Endothelial cell of umbilical vein (primary cell): ENCODE measurements at regions not wholly inside any gene's neighbourhood (a gene's known extent, or its start where the extent isn't known, plus 50 kb on each side); places are given as distances from the start of the nearest gene placed in this dataset.
"Not testable (repeated sequence)": the region's sequence is repeated elsewhere in the genome, so short reads cannot be mapped to it uniquely, and the experiment has no call there.

ENCODE experiments used
- BruUV-seq: library from RNA; stranded (reverse); fragments of 400-500 nt; replicated peaks from 2 replicates; lab custom pipeline; 2021; lab: Mats Ljungman, UMichigan
- CTCF ChIA-PET: fragments of 300-600, 350-600 bp; sonication (Branson Sonifier 250); formaldehyde crosslinking; loops from one replicate; lab custom pipeline; 2021; ENCODE audit warnings: antibody characterized with exemption, inconsistent platforms; lab: Charles Lee
- POLR2A ChIA-PET: fragments of 300-600, 350-600 bp; sonication (Branson Sonifier 250); formaldehyde crosslinking; loops from one replicate; lab custom pipeline; 2021; ENCODE audit warnings: antibody characterized with exemption, inconsistent platforms; lab: Charles Lee
- DNase-seq: peaks from one replicate; pipeline ENCODE4 v3.0.0-alpha.2; 2011; ENCODE audit warnings: low read depth, low spot score
- FAIRE-seq: peaks from 2 replicates; lab custom pipeline; 2011; peaks lifted over from hg19 to GRCh38; lab: Jason Lieb, UNC
- H2AFZ ChIP-seq: 2 replicates; pipeline ENCODE4 v1.6.0; 2012; ENCODE audit warnings: low read depth, low read length, control low read depth, inconsistent platforms
- H3K27ac ChIP-seq: 2 replicates; pipeline ENCODE4 v1.5.1; 2011; ENCODE audit warnings: low read depth, mild to moderate bottlenecking, control low read depth, low read length, moderate library complexity; ENCODE audit not compliant: insufficient read depth
- H3K27me3 ChIP-seq, 2 experiments: 2 replicates each; pipeline versions ENCODE4 v1.6.0 to v1.6.1; 2011; ENCODE audit warnings: low read length in 2 of 2, mixed read lengths in 1 of 2; ENCODE audit not compliant: control insufficient read depth in 2 of 2, insufficient read depth in 2 of 2
- H3K36me3 ChIP-seq, 2 experiments: 2 replicates in 1 of 2; 3 replicates in 1 of 2; pipeline ENCODE4 v1.5.1; 2011; ENCODE audit warnings: low read length in 2 of 2, mild to moderate bottlenecking in 1 of 2, moderate library complexity in 1 of 2; ENCODE audit not compliant: control insufficient read depth in 2 of 2, insufficient read depth in 2 of 2; ENCODE audit errors: extremely low read depth in 1 of 2
- H3K4me1 ChIP-seq: 3 replicates; pipeline ENCODE4 v1.5.1; 2011; ENCODE audit warnings: mild to moderate bottlenecking, low read length; ENCODE audit not compliant: control insufficient read depth, insufficient read depth; ENCODE audit errors: extremely low read depth
- H3K4me2 ChIP-seq: 2 replicates; pipeline ENCODE4 v1.6.1; 2011; ENCODE audit warnings: low read length, control low read depth, mixed read lengths; ENCODE audit not compliant: insufficient read depth
- H3K4me3 ChIP-seq, 3 experiments: fragments of 200-600 bp in 1 of 3; sonication (generic), shearing (Covaris generic) in 1 of 3; replicated peaks in 1 of 3; 2 replicates each; pipeline ENCODE4 v1.5.1; 2011 to 2016; ENCODE audit warnings: control low read depth in 3 of 3, low read length in 3 of 3, mild to moderate bottlenecking in 2 of 3, inconsistent platforms in 1 of 3, low read depth in 1 of 3, moderate library complexity in 1 of 3; ENCODE audit not compliant: insufficient read depth in 1 of 3
- H3K79me2 ChIP-seq: 2 replicates; pipeline ENCODE4 v1.6.0; 2012; ENCODE audit warnings: low read length, inconsistent platforms; ENCODE audit not compliant: control insufficient read depth, insufficient read depth
- H3K9ac ChIP-seq: replicated peaks from 2 replicates; pipeline ENCODE3; 2011; ENCODE audit warnings: low read length, control low read depth; ENCODE audit not compliant: insufficient read depth; ENCODE audit errors: extremely low read depth
- H3K9me1 ChIP-seq: replicated peaks from 3 replicates; pipeline ENCODE4 v1.6.0; 2011; ENCODE audit warnings: mild to moderate bottlenecking, low read length; ENCODE audit not compliant: control insufficient read depth, insufficient read depth; ENCODE audit errors: extremely low read depth
- H3K9me3 ChIP-seq: replicated peaks from 2 replicates; pipeline ENCODE4 v1.5.1; 2012; ENCODE audit warnings: low read length, inconsistent platforms; ENCODE audit not compliant: control insufficient read depth, insufficient read depth
- H4K20me1 ChIP-seq: replicated peaks from 2 replicates; pipeline ENCODE3; 2011; ENCODE audit warnings: mild to moderate bottlenecking, low read length; ENCODE audit not compliant: control insufficient read depth, insufficient read depth; ENCODE audit errors: extremely low read depth
- CTCF ChIP-seq, 2 donors: IDR thresholded peaks; 1 replicate in 1 of 2; 2 replicates in 1 of 2; pipeline ENCODE4 v1.5.1; 2011; ENCODE audit warnings: low read length in 2 of 2, mild to moderate bottlenecking in 2 of 2, moderate library complexity in 2 of 2, control low read depth in 1 of 2, inconsistent platforms in 1 of 2, low read depth in 1 of 2; ENCODE audit not compliant: insufficient read depth in 1 of 2; ENCODE audit errors: extremely low read depth in 1 of 2
- EZH2 ChIP-seq: IDR thresholded peaks from 2 replicates; pipeline ENCODE4 v1.6.1; 2012; ENCODE audit warnings: borderline replicate concordance, low read depth, mild to moderate bottlenecking, moderate library complexity, low read length, inconsistent platforms; ENCODE audit not compliant: severe bottlenecking
- FOS ChIP-seq: IDR thresholded peaks from 2 replicates; pipeline ENCODE4 v1.6.1; 2011; ENCODE audit warnings: mild to moderate bottlenecking, low read length, moderate library complexity, borderline replicate concordance; ENCODE audit not compliant: insufficient read depth
- GATA2 ChIP-seq: IDR thresholded peaks from 2 replicates; pipeline ENCODE4 v1.7.0; 2011; ENCODE audit warnings: low read depth, mild to moderate bottlenecking, moderate library complexity, mixed read lengths, low read length; ENCODE audit not compliant: insufficient read length, insufficient read depth
- JUN ChIP-seq: IDR thresholded peaks from 2 replicates; pipeline ENCODE4 v1.6.1; 2011; ENCODE audit warnings: borderline replicate concordance, low read depth; ENCODE audit not compliant: insufficient read length, insufficient read depth
- MAX ChIP-seq: IDR thresholded peaks from 2 replicates; pipeline ENCODE4 v1.6.1; 2011; ENCODE audit not compliant: insufficient read depth, insufficient read length
- MYC ChIP-seq: IDR thresholded peaks from one replicate; pipeline ENCODE4 v1.6.1; 2011; ENCODE audit warnings: mild to moderate bottlenecking, low read depth, low read length
- POLR2A ChIP-seq: IDR thresholded peaks from 2 replicates; pipeline ENCODE4 v1.6.1; 2012; ENCODE audit warnings: low read depth, mild to moderate bottlenecking, control low read depth, low read length
- POLR2AphosphoS5 ChIP-seq: IDR thresholded peaks from 2 replicates; pipeline ENCODE4 v1.6.1; 2012; ENCODE audit warnings: low read depth, mild to moderate bottlenecking, control low read depth, low read length, moderate library complexity; ENCODE audit not compliant: insufficient read depth
- dilution Hi-C: fragments of 300-500 bp; cut with MboI; formaldehyde crosslinking; loops from one replicate; pipeline ENCODE4 v1.15.0; 2019; ENCODE audit warnings: low sequenced_read_pairs; ENCODE audit not compliant: extremely low pct_ligation_motif_present
- intact Hi-C: fragments of 100-400 bp; cut with micrococcal nuclease; formaldehyde crosslinking; loops from one replicate; pipeline ENCODE4 v1.10.0; 2022

- Histone ChIP-seq H3K9ac (no peak overlapping the region), H3K79me2 (no peaks in the 10 kb centered on the region), H3K9me1 (no peaks in the 10 kb centered on the region), H3K9me3 (no peaks in the 10 kb centered on the region), H3K27ac (no peak overlapping the region), H3K4me3 (no peak overlapping the region), H4K20me1 (no peaks in the 10 kb centered on the region), H3K4me2 (no peak overlapping the region), H3K27me3 (peaks cover 0 to 8% of the 10 kb centered on the region in 2 experiments), H3K36me3 (no peaks in the 10 kb centered on the region), H2AFZ (no peak overlapping the region), H3K4me1 (no peaks in the 10 kb centered on the region)
- DNase-seq (no peak), FAIRE-seq (no peak)
- no peak for TF ChIP-seq FOS
- TF ChIP-seq MYC, result no peak
- intact Hi-C loops (no loop called here), dilution Hi-C loops (no loop called here)
- POLR2A ChIA-PET, result no interaction called here
- BruUV-seq, result no TSS peak
- CTCF ChIA-PET, result interaction anchor here (1.0 to 2.2 kb wide), 5 partner anchors 9 to 267 kb away, joined by 3 to 7 read pairs (median 4); no protein-coding TSS in a partner anchor
Observed at GRCh38 chr6:12627053-12627452, 89.5 kb upstream of the PHACTR1 start.

DNA sequence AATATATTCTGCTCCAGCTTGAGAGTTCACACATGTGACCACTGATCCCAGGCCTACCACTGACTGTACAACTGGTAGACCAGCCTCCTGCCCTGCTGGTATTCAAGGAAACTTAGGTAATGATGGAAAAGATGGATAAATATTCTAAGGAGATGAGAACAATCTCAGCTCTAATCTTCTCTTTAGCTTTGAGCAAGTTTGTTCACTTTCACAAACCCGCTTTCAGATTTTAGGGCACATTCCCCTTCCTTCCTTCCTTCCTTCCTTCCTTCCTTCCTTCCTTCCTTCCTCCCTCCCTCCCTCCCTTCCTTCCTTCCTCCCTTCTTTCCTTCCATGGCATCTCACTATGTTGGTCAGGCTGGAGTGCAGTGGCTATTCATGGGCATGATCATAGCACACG lies 88.2 kb upstream of the PHACTR1 start:
- Histone ChIP-seq H3K4me2 (no peak overlapping the region), H3K27ac (no peak overlapping the region), H3K36me3 (no peaks in the 10 kb centered on the region), H3K79me2 (no peaks in the 10 kb centered on the region), H3K4me1 (no peaks in the 10 kb centered on the region), H3K9me3 (no peaks in the 10 kb centered on the region), H3K9ac (no peak overlapping the region), H3K27me3 (peaks cover 0 to 6% of the 10 kb centered on the region in 2 experiments), H3K9me1 (no peaks in the 10 kb centered on the region), H2AFZ (no peak overlapping the region), H3K4me3 (no peak overlapping the region), H4K20me1 (no peaks in the 10 kb centered on the region)
- dilution Hi-C loops, result no loop called here
- no TSS peak for BruUV-seq
- DNase-seq, result no peak
- POLR2A ChIA-PET, result no interaction called here
- TF ChIP-seq FOS (no peak), POLR2AphosphoS5 (no peak), JUN (no peak), CTCF (IDR thresholded peaks at IDR 0.05; ENCODE audit: extremely low read depth in 1 of 2, insufficient read depth in 1 of 2, low read depth in 1 of 2, low read length in 2 of 2) (no peak), MYC (no peak), EZH2 (no peak), MAX (no peak), POLR2A (no peak), GATA2 (no peak)
- CTCF ChIA-PET, result interaction anchor here (1.2 kb wide), 1 partner anchor 10 kb away, joined by 3 read pairs; no protein-coding TSS in a partner anchor
- FAIRE-seq, result no peak
- intact Hi-C loops, result no loop called here

- POLR2A ChIA-PET, H3K27ac ChIP-seq, H3K36me3 ChIP-seq, H3K9me1 ChIP-seq, H4K20me1 ChIP-seq, dilution Hi-C loops, H3K4me2 ChIP-seq, H2AFZ ChIP-seq, CTCF ChIA-PET, H3K27me3 ChIP-seq, H3K4me1 ChIP-seq, H3K79me2 ChIP-seq, BruUV-seq, FAIRE-seq, DNase-seq, H3K4me3 ChIP-seq, H3K9ac ChIP-seq, H3K9me3 ChIP-seq: not testable (repeated sequence)
- intact Hi-C loops, result loop anchor here (10.0 kb wide), 2 partner anchors 671 to 981 kb away; partner anchors contain the start of gene NOL7
Observed at GRCh38 chr6:12633746-12634145, 82.8 kb upstream of the PHACTR1 start.
